Endothelial cell of umbilical vein (primary cell): ENCODE measurements at regions not wholly inside any gene's neighbourhood (a gene's known extent, or its start where the extent isn't known, plus 50 kb on each side); places are given as distances from the start of the nearest gene placed in this dataset.

Experiments
- BruUV-seq: library from RNA; stranded (reverse); fragments of 400-500 nt; replicated peaks from 2 replicates; lab custom pipeline; 2021; lab: Mats Ljungman, UMichigan
- CTCF ChIA-PET: fragments of 300-600, 350-600 bp; sonication (Branson Sonifier 250); formaldehyde crosslinking; loops from one replicate; lab custom pipeline; 2021; ENCODE audit warnings: antibody characterized with exemption, inconsistent platforms; lab: Charles Lee
- POLR2A ChIA-PET: fragments of 300-600, 350-600 bp; sonication (Branson Sonifier 250); formaldehyde crosslinking; loops from one replicate; lab custom pipeline; 2021; ENCODE audit warnings: antibody characterized with exemption, inconsistent platforms; lab: Charles Lee
- DNase-seq: peaks from one replicate; pipeline ENCODE4 v3.0.0-alpha.2; 2011; ENCODE audit warnings: low read depth, low spot score
- FAIRE-seq: peaks from 2 replicates; lab custom pipeline; 2011; peaks lifted over from hg19 to GRCh38; lab: Jason Lieb, UNC
- H2AFZ ChIP-seq: 2 replicates; pipeline ENCODE4 v1.6.0; 2012; ENCODE audit warnings: low read depth, low read length, control low read depth, inconsistent platforms
- H3K27ac ChIP-seq: 2 replicates; pipeline ENCODE4 v1.5.1; 2011; ENCODE audit warnings: low read depth, mild to moderate bottlenecking, control low read depth, low read length, moderate library complexity; ENCODE audit not compliant: insufficient read depth
- H3K27me3 ChIP-seq, 2 experiments: 2 replicates each; pipeline versions ENCODE4 v1.6.0 to v1.6.1; 2011; ENCODE audit warnings: low read length in 2 of 2, mixed read lengths in 1 of 2; ENCODE audit not compliant: control insufficient read depth in 2 of 2, insufficient read depth in 2 of 2
- H3K36me3 ChIP-seq, 2 experiments: 2 replicates in 1 of 2; 3 replicates in 1 of 2; pipeline ENCODE4 v1.5.1; 2011; ENCODE audit warnings: low read length in 2 of 2, mild to moderate bottlenecking in 1 of 2, moderate library complexity in 1 of 2; ENCODE audit not compliant: control insufficient read depth in 2 of 2, insufficient read depth in 2 of 2; ENCODE audit errors: extremely low read depth in 1 of 2
- H3K4me1 ChIP-seq: 3 replicates; pipeline ENCODE4 v1.5.1; 2011; ENCODE audit warnings: mild to moderate bottlenecking, low read length; ENCODE audit not compliant: control insufficient read depth, insufficient read depth; ENCODE audit errors: extremely low read depth
- H3K4me2 ChIP-seq: 2 replicates; pipeline ENCODE4 v1.6.1; 2011; ENCODE audit warnings: low read length, control low read depth, mixed read lengths; ENCODE audit not compliant: insufficient read depth
- H3K4me3 ChIP-seq, 3 experiments: fragments of 200-600 bp in 1 of 3; sonication (generic), shearing (Covaris generic) in 1 of 3; replicated peaks in 1 of 3; 2 replicates each; pipeline ENCODE4 v1.5.1; 2011 to 2016; ENCODE audit warnings: control low read depth in 3 of 3, low read length in 3 of 3, mild to moderate bottlenecking in 2 of 3, inconsistent platforms in 1 of 3, low read depth in 1 of 3, moderate library complexity in 1 of 3; ENCODE audit not compliant: insufficient read depth in 1 of 3
- H3K79me2 ChIP-seq: 2 replicates; pipeline ENCODE4 v1.6.0; 2012; ENCODE audit warnings: low read length, inconsistent platforms; ENCODE audit not compliant: control insufficient read depth, insufficient read depth
- H3K9ac ChIP-seq: replicated peaks from 2 replicates; pipeline ENCODE3; 2011; ENCODE audit warnings: low read length, control low read depth; ENCODE audit not compliant: insufficient read depth; ENCODE audit errors: extremely low read depth
- H3K9me1 ChIP-seq: replicated peaks from 3 replicates; pipeline ENCODE4 v1.6.0; 2011; ENCODE audit warnings: mild to moderate bottlenecking, low read length; ENCODE audit not compliant: control insufficient read depth, insufficient read depth; ENCODE audit errors: extremely low read depth
- H3K9me3 ChIP-seq: replicated peaks from 2 replicates; pipeline ENCODE4 v1.5.1; 2012; ENCODE audit warnings: low read length, inconsistent platforms; ENCODE audit not compliant: control insufficient read depth, insufficient read depth
- H4K20me1 ChIP-seq: replicated peaks from 2 replicates; pipeline ENCODE3; 2011; ENCODE audit warnings: mild to moderate bottlenecking, low read length; ENCODE audit not compliant: control insufficient read depth, insufficient read depth; ENCODE audit errors: extremely low read depth
- EZH2 ChIP-seq: IDR thresholded peaks from 2 replicates; pipeline ENCODE4 v1.6.1; 2012; ENCODE audit warnings: borderline replicate concordance, low read depth, mild to moderate bottlenecking, moderate library complexity, low read length, inconsistent platforms; ENCODE audit not compliant: severe bottlenecking
- FOS ChIP-seq: IDR thresholded peaks from 2 replicates; pipeline ENCODE4 v1.6.1; 2011; ENCODE audit warnings: mild to moderate bottlenecking, low read length, moderate library complexity, borderline replicate concordance; ENCODE audit not compliant: insufficient read depth
- GATA2 ChIP-seq: IDR thresholded peaks from 2 replicates; pipeline ENCODE4 v1.7.0; 2011; ENCODE audit warnings: low read depth, mild to moderate bottlenecking, moderate library complexity, mixed read lengths, low read length; ENCODE audit not compliant: insufficient read length, insufficient read depth
- JUN ChIP-seq: IDR thresholded peaks from 2 replicates; pipeline ENCODE4 v1.6.1; 2011; ENCODE audit warnings: borderline replicate concordance, low read depth; ENCODE audit not compliant: insufficient read length, insufficient read depth
- MYC ChIP-seq: IDR thresholded peaks from one replicate; pipeline ENCODE4 v1.6.1; 2011; ENCODE audit warnings: mild to moderate bottlenecking, low read depth, low read length
- POLR2A ChIP-seq: IDR thresholded peaks from 2 replicates; pipeline ENCODE4 v1.6.1; 2012; ENCODE audit warnings: low read depth, mild to moderate bottlenecking, control low read depth, low read length
- POLR2AphosphoS5 ChIP-seq: IDR thresholded peaks from 2 replicates; pipeline ENCODE4 v1.6.1; 2012; ENCODE audit warnings: low read depth, mild to moderate bottlenecking, control low read depth, low read length, moderate library complexity; ENCODE audit not compliant: insufficient read depth
- dilution Hi-C: fragments of 300-500 bp; cut with MboI; formaldehyde crosslinking; loops from one replicate; pipeline ENCODE4 v1.15.0; 2019; ENCODE audit warnings: low sequenced_read_pairs; ENCODE audit not compliant: extremely low pct_ligation_motif_present
- intact Hi-C: fragments of 100-400 bp; cut with micrococcal nuclease; formaldehyde crosslinking; loops from one replicate; pipeline ENCODE4 v1.10.0; 2022
- TF ChIP-seq, protein P1 (sequence below): IDR thresholded peaks from 2 replicates; pipeline ENCODE4 v1.6.1; 2011; ENCODE audit not compliant: insufficient read depth, insufficient read length
- TF ChIP-seq, protein P2 (sequence below), 2 donors: IDR thresholded peaks; 1 replicate in 1 of 2; 2 replicates in 1 of 2; pipeline ENCODE4 v1.5.1; 2011; ENCODE audit warnings: low read length in 2 of 2, mild to moderate bottlenecking in 2 of 2, moderate library complexity in 2 of 2, control low read depth in 1 of 2, inconsistent platforms in 1 of 2, low read depth in 1 of 2; ENCODE audit not compliant: insufficient read depth in 1 of 2; ENCODE audit errors: extremely low read depth in 1 of 2

- DNase-seq (no peak), FAIRE-seq (no peak)
- Histone ChIP-seq H3K4me2 (no peak overlapping the region), H3K9me3 (no peaks in the 10 kb centered on the region), H3K9ac (no peak overlapping the region), H3K9me1 (no peaks in the 10 kb centered on the region), H4K20me1 (no peaks in the 10 kb centered on the region), H3K4me3 (no peak overlapping the region), H2AFZ (no peak overlapping the region), H3K27me3 (peaks cover 0 to 7% of the 10 kb centered on the region in 2 experiments), H3K36me3 (no peaks in the 10 kb centered on the region), H3K27ac (no peak overlapping the region), H3K79me2 (no peaks in the 10 kb centered on the region), H3K4me1 (no peaks in the 10 kb centered on the region)
- CTCF ChIA-PET: interaction anchor here (1.5 kb wide), 1 partner anchor 31 kb away, joined by 5 read pairs; no protein-coding TSS in a partner anchor
- no TSS peak for BruUV-seq
- TF ChIP-seq FOS (no peak), POLR2AphosphoS5 (no peak)
- dilution Hi-C loops: no loop called here
- intact Hi-C loops: no loop called here
- POLR2A ChIA-PET: no interaction called here
Measured at GRCh38 chr1:214840356-214840755, 237.4 kb downstream of the CENPF start.

DNA sequence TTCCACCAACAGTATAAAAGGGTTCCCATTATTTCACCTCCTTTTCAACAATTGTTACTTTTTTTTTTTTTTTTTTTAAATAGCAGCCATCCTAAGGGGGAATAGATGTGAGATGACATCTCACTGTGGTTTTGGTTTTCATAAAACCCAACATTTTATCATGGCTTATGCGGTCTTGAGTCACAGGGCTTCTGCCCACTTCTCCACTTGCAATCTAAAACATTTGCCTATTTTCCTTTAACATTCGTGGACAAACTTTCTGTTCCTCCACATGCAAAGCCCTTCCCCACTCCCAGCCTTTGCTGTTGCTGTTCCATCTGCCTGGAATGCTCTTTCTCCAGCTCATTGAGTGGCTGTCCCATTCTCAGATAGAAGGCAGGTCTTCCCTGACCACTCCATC is 239.7 kb upstream of the KCNK2 start:
- no peak overlapping the region for H3K4me3 ChIP-seq
- no peak for FAIRE-seq
- DNase-seq: no peak
- no peaks in the 10 kb centered on the region for H4K20me1 ChIP-seq
- no peak for TF ChIP-seq FOS
- TF ChIP-seq JUN: no peak
- TF ChIP-seq EZH2: no peak
- no peak for TF ChIP-seq GATA2
- TF ChIP-seq, protein P1, sequence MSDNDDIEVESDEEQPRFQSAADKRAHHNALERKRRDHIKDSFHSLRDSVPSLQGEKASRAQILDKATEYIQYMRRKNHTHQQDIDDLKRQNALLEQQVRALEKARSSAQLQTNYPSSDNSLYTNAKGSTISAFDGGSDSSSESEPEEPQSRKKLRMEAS: no peak
- TF ChIP-seq, protein P2, sequence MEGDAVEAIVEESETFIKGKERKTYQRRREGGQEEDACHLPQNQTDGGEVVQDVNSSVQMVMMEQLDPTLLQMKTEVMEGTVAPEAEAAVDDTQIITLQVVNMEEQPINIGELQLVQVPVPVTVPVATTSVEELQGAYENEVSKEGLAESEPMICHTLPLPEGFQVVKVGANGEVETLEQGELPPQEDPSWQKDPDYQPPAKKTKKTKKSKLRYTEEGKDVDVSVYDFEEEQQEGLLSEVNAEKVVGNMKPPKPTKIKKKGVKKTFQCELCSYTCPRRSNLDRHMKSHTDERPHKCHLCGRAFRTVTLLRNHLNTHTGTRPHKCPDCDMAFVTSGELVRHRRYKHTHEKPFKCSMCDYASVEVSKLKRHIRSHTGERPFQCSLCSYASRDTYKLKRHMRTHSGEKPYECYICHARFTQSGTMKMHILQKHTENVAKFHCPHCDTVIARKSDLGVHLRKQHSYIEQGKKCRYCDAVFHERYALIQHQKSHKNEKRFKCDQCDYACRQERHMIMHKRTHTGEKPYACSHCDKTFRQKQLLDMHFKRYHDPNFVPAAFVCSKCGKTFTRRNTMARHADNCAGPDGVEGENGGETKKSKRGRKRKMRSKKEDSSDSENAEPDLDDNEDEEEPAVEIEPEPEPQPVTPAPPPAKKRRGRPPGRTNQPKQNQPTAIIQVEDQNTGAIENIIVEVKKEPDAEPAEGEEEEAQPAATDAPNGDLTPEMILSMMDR (IDR thresholded peaks at IDR 0.05; ENCODE audit: extremely low read depth in 1 of 2, insufficient read depth in 1 of 2, low read depth in 1 of 2, low read length in 2 of 2): no peak
- no peak for TF ChIP-seq MYC
- TF ChIP-seq POLR2A: no peak
- no peak for TF ChIP-seq POLR2AphosphoS5
- no TSS peak for BruUV-seq
- no peaks in the 10 kb centered on the region for H3K79me2 ChIP-seq
- H3K4me1 ChIP-seq: no peaks in the 10 kb centered on the region
- intact Hi-C loops: no loop called here
- ChIA-PET POLR2A (no interaction called here), CTCF (no interaction called here)
- no peak overlapping the region for H2AFZ ChIP-seq
- no peaks in the 10 kb centered on the region for H3K9me1 ChIP-seq
- no peak overlapping the region for H3K9ac ChIP-seq
- dilution Hi-C loops: no loop called here
- no peaks in the 10 kb centered on the region for H3K36me3 ChIP-seq
- H3K27ac ChIP-seq: no peak overlapping the region
- H3K4me2 ChIP-seq: no peak overlapping the region
- H3K9me3 ChIP-seq: no peaks in the 10 kb centered on the region
- peaks cover 0 to 7% of the 10 kb centered on the region in 2 experiments for H3K27me3 ChIP-seq
